Activated T-helper 2 cell treated with anti-CD3 and anti-CD28 coated beads, Interferon-gamma antibody, Interleukin-2, Interleukin-4, amounts not matched to agents 10 μg/mL and 5 μg/mL and 100 μg/mL, durations not matched to agents 14 hours and 24 hours and 36 hours (primary cell): ENCODE measurements at regions not wholly inside any gene's neighbourhood (a gene's known extent, or its start where the extent isn't known, plus 50 kb on each side); places are given as distances from the start of the nearest gene placed in this dataset.
"Not testable (repeated sequence)": the region's sequence is repeated elsewhere in the genome, so short reads cannot be mapped to it uniquely, and the experiment has no call there.

Experiments used
- DNase-seq: peaks from one replicate; pipeline ENCODE4 v3.0.0; 2021; ENCODE audit warnings: low spot score
- H3K27ac Mint-ChIP-seq: one replicate; pipeline ENCODE4 v1.8.0; 2021; ENCODE audit warnings: mixed read lengths
- H3K27me3 Mint-ChIP-seq: one replicate; pipeline ENCODE4 v1.8.0; 2021; ENCODE audit warnings: low read depth, mixed read lengths
- H3K36me3 Mint-ChIP-seq: one replicate; pipeline ENCODE4 v1.8.0; 2021; ENCODE audit warnings: low read depth, mixed read lengths
- H3K4me1 Mint-ChIP-seq: one replicate; pipeline ENCODE4 v1.8.0; 2021; ENCODE audit warnings: low read depth, mixed read lengths
- H3K4me3 Mint-ChIP-seq: one replicate; pipeline ENCODE4 v1.8.0; 2021; ENCODE audit warnings: low read depth, mild to moderate bottlenecking, moderate library complexity, mixed read lengths
- H3K9me3 Mint-ChIP-seq: one replicate; pipeline ENCODE4 v1.8.0; 2021; ENCODE audit warnings: mixed read lengths
- intact Hi-C: fragments of 100-400 bp; cut with micrococcal nuclease; formaldehyde crosslinking; loops from one replicate; pipeline ENCODE4 v1.15.1; 2023

DNA sequence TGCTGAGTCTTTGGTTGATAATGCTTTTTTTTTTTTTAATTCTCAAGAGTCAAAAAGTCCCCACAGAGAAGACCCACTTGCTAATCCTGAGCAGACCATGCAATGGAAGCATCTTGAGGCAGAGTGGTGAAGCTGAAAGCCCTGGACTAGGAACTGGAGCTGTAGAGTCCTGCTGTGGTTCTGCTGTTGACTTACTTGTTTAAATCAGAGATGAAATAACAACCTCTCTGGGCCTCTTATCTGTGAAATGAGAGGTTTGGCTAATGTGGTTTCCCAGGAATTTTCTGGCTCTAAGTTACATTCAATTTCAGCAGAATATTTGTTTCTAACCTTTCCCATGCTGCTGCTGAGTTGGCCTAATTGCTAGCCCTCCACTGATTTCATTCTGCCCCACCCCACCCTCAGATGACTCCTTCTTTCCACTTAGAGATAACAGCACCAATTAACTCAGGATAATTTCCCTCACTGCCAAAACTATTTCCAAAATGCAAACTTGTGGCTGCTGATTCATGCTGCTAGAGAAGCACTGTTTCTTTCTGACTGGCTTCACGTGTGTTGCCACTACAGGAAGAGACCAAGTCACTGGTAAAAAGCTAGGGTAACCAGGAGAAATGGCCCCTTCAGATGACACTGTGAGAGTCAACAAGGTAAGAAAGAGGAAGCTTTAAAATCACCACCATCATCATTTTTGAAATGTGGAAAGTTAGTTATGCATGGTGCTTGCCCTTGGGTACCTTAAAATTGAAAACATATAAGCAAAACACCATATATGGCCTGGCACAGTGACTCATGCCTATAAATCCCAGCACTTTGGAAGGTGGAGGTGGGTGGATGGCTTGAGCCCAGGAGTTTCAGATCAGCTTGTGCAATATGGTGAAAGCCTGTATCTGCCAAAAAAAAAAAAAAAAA, 326.4 kb downstream of the DCHS2 start:
- no peak for DNase-seq
- Mint-ChIP-seq H3K9me3 (no peaks in the 10 kb centered on the region), H3K36me3 (no peaks in the 10 kb centered on the region), H3K27ac (no peak overlapping the region), H3K4me3 (no peak overlapping the region), H3K4me1 (peaks cover 6% of the 10 kb centered on the region), H3K27me3 (no peaks in the 10 kb centered on the region)
- intact Hi-C loops: loop anchor here (1.0 kb wide), 1 partner anchor 249 kb away; no protein-coding TSS in a partner anchor

DNA sequence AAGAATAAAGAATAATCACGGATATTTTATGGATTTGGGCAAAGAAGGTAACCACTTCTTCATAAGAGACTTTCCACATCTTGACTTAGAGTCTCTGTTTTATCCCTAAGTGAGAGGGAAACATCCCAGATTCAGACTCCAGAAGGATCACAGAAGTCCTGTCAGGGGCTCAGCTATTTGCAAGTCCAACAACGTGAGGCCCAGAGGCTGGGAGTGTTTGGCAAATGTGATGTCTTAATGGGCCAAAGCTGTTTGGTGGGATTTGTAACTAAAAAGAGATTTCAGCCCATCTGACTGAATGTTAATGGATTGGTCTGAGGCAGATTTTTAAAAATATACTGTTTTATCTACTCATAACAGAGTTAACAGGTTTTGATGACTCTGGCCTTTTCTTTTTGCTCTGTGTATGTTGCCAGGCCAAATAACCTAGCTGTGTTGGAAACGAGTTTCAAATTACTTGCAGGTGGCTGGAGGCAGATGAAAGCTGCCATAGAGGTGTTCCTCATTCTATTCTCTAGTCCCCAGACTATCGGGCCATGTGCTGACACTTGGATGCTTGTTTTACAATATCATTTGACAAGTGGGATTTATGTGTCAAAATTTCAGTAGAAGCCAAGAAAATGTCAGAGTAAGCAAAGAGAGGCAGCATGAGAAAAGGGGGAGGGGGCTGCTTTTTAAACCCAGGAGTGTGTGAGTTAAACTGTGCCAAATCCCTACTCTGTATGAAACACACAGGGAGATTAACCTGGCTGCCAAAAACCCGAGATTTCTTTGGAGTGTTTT, 330.9 kb downstream of the DCHS2 start:
- H3K27me3 Mint-ChIP-seq: no peaks in the 10 kb centered on the region
- H3K27ac Mint-ChIP-seq: no peak overlapping the region
- peaks cover 6% of the 10 kb centered on the region for H3K4me1 Mint-ChIP-seq
- no peak overlapping the region for H3K4me3 Mint-ChIP-seq
- intact Hi-C loops: no loop called here
- H3K36me3 Mint-ChIP-seq: no peaks in the 10 kb centered on the region
- no peaks in the 10 kb centered on the region for H3K9me3 Mint-ChIP-seq
- DNase-seq: no peak

DNA sequence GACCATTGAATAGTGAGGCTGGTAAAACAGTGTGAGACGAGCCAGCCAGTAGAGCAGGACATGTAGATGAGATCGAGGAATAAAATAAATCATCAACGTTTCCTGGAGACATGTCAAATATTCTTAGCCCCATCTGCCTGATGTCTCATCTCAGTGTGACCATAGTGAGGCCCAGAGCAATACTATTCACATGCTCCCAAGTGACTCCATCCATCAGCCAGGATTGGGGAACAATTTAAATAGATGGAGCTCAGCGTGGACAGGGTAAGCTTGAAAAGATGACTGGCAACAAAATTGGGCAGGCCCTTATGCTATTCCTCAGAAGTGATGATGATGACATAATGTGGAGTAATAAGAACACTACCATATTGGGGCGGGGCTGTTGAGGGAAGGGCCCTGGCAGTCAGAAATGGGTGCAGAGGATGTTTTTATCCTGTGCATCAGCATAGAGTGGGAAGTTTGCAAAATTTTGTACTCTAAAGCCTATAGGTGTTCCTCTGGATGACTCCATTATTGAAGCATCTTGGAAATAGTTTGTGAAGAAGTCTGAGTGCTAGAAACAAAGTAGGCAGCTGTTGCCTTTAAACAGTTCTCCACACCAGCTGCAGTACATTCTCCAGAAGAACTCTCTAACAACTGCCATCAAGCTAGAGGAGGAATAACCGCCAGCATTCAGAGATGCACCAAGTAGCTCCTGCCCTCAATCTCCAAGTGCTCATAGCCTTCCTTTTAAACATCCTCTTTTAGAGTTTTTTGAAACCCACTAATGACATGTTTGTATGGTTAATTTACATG, 333.0 kb downstream of the DCHS2 start:
- intact Hi-C loops: no loop called here
- no peak overlapping the region for H3K27ac Mint-ChIP-seq
- no peak overlapping the region for H3K4me3 Mint-ChIP-seq
- DNase-seq: no peak
- H3K9me3 Mint-ChIP-seq: no peaks in the 10 kb centered on the region
- no peaks in the 10 kb centered on the region for H3K4me1 Mint-ChIP-seq
- H3K36me3 Mint-ChIP-seq: no peaks in the 10 kb centered on the region
- no peaks in the 10 kb centered on the region for H3K27me3 Mint-ChIP-seq

DNA sequence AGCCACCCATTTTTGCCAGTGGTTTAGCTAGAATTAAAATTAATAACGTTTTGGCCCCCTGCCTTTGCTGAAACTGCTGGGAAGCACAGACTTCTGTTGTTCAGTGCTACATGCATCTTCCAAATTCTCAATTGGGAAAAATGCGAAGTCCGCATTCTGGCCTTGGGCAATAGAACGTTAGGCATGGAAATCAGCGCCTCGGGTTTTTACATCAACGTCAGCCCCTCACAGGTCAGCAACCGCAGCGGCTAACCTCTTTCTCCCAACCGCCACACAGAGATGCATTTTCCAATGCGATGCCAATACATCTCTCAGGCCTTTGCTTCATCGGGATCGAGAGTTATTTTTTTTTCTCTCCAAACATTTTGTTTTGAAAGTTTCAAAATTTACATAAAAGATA, 339.1 kb downstream of the DCHS2 start:
- Mint-ChIP-seq H3K36me3 (no peaks in the 10 kb centered on the region), H3K27ac (no peak overlapping the region), H3K4me1 (no peaks in the 10 kb centered on the region), H3K4me3 (no peak overlapping the region), H3K9me3 (no peaks in the 10 kb centered on the region), H3K27me3 (no peaks in the 10 kb centered on the region)
- DNase-seq: no peak
- intact Hi-C loops: no loop called here

DNA sequence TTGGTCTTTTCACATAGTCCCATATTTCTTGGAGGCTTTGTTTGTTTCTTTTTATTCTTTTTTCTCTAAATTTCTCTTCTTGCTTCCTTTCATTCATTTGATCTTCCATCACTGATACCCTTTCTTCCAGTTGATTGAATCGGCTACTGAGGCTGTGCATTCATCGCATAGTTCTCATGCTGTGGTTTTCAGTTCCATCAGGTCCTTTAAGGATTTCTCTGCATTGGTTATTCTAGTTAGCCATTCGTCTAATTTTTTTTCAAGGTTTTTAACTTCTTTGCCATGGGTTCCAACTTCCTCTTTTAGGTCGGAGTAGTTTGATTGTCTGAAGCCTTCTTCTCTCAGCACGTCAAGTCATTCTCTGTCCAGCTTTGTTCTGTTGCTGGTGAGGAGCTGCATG, 342.4 kb downstream of the DCHS2 start:
- H3K27ac Mint-ChIP-seq, DNase-seq, H3K36me3 Mint-ChIP-seq, H3K9me3 Mint-ChIP-seq, H3K4me3 Mint-ChIP-seq, H3K4me1 Mint-ChIP-seq, intact Hi-C loops, H3K27me3 Mint-ChIP-seq: not testable (repeated sequence)

DNA sequence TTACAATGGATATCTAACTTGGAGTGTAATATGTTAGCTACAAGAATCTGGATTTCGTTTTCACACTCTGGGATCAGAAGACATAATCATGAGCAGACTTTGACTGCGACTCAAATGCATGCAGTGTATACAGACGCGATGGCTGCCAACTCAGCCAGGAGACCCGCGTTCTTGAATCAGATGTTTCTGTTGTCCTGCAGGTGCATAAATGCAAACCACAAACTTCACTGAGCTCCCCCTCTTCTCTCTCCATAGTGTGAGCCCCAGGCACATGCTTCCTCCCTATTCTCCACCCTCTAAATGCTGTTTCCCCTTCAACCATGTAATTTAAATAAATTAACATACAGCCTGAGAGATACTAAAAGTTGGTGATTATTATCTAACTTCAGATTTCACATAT, 347.9 kb downstream of the DCHS2 start:
- Mint-ChIP-seq H3K27ac (no peak overlapping the region), H3K27me3 (no peaks in the 10 kb centered on the region), H3K36me3 (no peaks in the 10 kb centered on the region), H3K4me1 (no peaks in the 10 kb centered on the region), H3K9me3 (no peaks in the 10 kb centered on the region), H3K4me3 (no peak overlapping the region)
- no peak for DNase-seq
- intact Hi-C loops: no loop called here

DNA sequence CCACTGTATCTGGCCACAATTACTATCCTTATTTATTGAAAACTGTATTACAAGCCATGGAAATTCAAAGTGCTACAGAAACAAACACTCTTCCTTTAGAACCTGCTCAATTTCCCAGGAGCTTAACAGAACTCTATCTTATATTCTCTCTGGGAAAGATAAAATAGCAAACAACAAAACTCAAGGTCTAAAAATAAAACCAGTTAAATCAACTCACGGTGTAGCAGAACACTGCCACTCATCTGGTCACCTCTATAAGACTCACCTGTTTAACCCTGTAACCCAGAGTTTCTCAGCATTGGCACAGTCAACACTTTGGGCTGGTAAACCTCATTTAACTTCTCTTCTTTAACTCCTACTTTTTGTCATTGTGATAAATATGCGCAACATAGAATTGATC, 348.9 kb downstream of the DCHS2 start:
- Mint-ChIP-seq H3K36me3 (no peaks in the 10 kb centered on the region), H3K9me3 (no peaks in the 10 kb centered on the region), H3K4me1 (no peaks in the 10 kb centered on the region), H3K4me3 (no peak overlapping the region), H3K27ac (no peak overlapping the region), H3K27me3 (no peaks in the 10 kb centered on the region)
- no peak for DNase-seq
- intact Hi-C loops: no loop called here

DNA sequence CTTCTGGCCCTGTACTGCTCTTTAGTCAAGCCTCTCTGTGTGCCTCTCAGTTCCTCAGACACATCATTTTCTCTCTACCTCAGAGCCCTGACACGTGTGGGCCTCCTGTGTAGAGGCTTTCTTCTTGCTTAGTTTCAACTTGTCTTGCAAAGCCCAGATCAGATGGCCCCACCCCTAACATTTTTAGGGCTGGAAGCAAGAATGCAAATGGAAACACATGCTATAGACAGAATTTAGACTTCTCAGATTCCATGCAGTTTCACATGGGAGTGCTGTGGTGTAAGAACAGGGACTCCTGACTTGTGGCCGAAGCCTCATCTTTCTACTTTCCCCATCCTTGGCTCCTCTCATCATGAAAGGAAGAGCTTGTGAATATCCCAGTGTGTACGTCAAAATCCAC, 350.7 kb downstream of the DCHS2 start:
- Mint-ChIP-seq H3K27me3 (no peaks in the 10 kb centered on the region), H3K4me3 (no peak overlapping the region), H3K4me1 (no peaks in the 10 kb centered on the region), H3K9me3 (no peaks in the 10 kb centered on the region), H3K27ac (no peak overlapping the region), H3K36me3 (no peaks in the 10 kb centered on the region)
- intact Hi-C loops: no loop called here
- DNase-seq: no peak

DNA sequence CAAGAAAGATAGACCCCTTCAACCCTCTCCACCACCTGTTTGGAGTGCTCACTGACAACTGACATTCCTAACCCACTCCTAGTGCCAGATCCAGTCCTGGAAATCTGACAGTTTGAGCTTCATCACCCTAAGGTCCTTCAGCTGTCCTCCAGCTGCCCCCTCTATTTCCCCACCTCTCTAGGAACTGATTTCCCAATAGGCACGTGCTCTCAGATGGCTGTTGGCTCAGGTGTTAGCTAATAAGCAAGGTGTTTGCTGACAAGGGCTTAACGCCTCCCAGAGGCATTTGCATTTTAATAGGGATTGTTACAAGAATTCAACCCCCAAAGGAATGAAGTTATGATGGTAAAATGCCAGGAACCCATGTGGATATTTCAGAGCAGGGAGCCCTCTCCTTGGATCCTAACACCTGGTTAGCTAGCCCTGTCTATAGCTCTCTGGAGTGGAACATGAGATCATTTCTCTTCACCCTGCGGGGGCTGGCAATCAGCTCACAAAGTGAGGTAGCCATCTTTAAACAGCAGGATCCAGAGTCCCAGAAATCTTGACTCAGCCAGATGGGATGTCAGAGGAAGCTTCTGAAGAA, 348.5 kb upstream of the SFRP2 start:
- H3K36me3 Mint-ChIP-seq: no peaks in the 10 kb centered on the region
- H3K9me3 Mint-ChIP-seq: no peaks in the 10 kb centered on the region
- no peaks in the 10 kb centered on the region for H3K4me1 Mint-ChIP-seq
- DNase-seq: no peak
- no peak overlapping the region for H3K27ac Mint-ChIP-seq
- H3K27me3 Mint-ChIP-seq: no peaks in the 10 kb centered on the region
- no peak overlapping the region for H3K4me3 Mint-ChIP-seq
- intact Hi-C loops: no loop called here

DNA sequence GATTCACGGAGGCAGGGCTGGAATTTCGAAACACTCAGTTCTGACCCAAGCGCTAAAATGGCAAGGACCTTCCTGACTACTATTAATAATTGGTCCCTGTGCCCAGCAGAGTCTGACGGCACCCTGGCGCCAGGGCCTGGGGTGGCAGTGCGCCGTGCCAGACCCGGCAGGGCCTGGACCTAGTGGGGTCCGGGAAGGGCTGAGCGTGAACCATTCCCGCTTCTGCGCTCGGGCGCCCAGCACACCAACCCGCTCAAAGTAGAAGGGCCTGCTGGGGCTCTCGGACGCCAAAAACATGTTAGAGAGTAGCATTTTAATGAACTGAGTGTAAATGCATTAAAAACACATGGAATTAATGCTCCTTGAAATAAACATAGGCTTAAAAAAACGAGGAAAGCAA, 346.7 kb upstream of the SFRP2 start:
- no peak overlapping the region for H3K4me3 Mint-ChIP-seq
- H3K36me3 Mint-ChIP-seq: no peaks in the 10 kb centered on the region
- DNase-seq: no peak
- no peaks in the 10 kb centered on the region for H3K4me1 Mint-ChIP-seq
- no peaks in the 10 kb centered on the region for H3K27me3 Mint-ChIP-seq
- intact Hi-C loops: no loop called here
- H3K9me3 Mint-ChIP-seq: no peaks in the 10 kb centered on the region
- no peak overlapping the region for H3K27ac Mint-ChIP-seq

DNA sequence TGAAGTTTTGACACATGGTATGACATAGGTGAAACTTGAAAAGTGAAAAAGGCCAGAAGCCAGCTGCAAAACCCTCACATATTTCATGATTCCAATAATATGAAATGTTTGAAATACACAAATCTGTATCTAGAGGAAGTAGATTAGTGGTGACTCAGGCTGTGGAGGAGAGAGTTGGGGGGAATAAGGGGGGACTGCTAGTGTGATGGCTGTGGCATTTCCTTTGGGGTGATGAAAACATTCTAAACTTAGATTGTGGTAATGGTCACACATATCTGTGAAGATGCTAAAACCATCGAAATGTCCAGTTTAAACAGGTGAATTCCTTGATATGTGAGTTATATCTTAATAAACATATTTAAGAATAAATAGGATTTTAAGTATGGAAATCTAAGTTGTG, 343.5 kb upstream of the SFRP2 start:
- H3K9me3 Mint-ChIP-seq: no peaks in the 10 kb centered on the region
- H3K27ac Mint-ChIP-seq: no peak overlapping the region

DNA sequence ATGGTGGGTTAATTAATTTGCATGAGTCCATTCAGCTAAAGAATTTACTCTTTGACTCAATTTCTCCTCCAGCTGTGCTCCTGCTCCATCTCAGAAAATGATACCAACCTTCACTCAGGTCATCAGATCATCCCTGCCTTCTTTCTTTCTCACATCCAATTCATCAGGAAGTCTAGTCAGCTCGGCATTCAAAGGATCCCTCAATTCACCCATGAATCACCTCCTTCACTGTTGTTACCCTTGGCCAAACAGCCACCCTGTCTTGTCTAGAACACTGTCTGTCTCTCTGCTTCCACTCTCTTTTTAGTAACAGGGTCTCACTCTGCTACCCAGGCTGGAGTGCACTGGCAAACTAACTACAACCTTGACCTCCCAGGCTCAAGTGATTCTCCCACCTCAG, 337.4 kb upstream of the SFRP2 start:
- no peak overlapping the region for H3K27ac Mint-ChIP-seq
- no peaks in the 10 kb centered on the region for H3K9me3 Mint-ChIP-seq
- peaks cover 3% of the 10 kb centered on the region for H3K27me3 Mint-ChIP-seq
- DNase-seq: no peak
- intact Hi-C loops: no loop called here
- no peaks in the 10 kb centered on the region for H3K4me1 Mint-ChIP-seq
- no peaks in the 10 kb centered on the region for H3K36me3 Mint-ChIP-seq
- no peak overlapping the region for H3K4me3 Mint-ChIP-seq

More for the DNA sequence above, 343.5 kb upstream of the SFRP2 start:
- no peak for DNase-seq
- intact Hi-C loops: no loop called here
- Mint-ChIP-seq H3K27me3 (peaks cover 3% of the 10 kb centered on the region), H3K4me1 (no peaks in the 10 kb centered on the region), H3K4me3 (no peak overlapping the region), H3K36me3 (no peaks in the 10 kb centered on the region)
